SK-N-SH treated with all-trans-retinoic acid at 6 μM for 48 hours (cell line): ENCODE measurements at regions not wholly inside any gene's neighbourhood (a gene's known extent, or its start where the extent isn't known, plus 50 kb on each side); places are given as distances from the start of the nearest gene placed in this dataset.

ENCODE experiments used
- BACH2 ChIP-seq: fragments of 250-450 bp; sonication (Bioruptor Pico); IDR thresholded peaks from 2 replicates; pipeline ENCODE4 v1.9.0; 2021; ENCODE audit warnings: mild to moderate bottlenecking, borderline replicate concordance
- PATZ1 ChIP-seq: fragments of 250-450 bp; sonication (Bioruptor Pico); IDR thresholded peaks from 2 replicates; pipeline ENCODE4 v1.8.0; 2020; ENCODE audit warnings: mild to moderate bottlenecking, moderate library complexity, borderline replicate concordance

DNA sequence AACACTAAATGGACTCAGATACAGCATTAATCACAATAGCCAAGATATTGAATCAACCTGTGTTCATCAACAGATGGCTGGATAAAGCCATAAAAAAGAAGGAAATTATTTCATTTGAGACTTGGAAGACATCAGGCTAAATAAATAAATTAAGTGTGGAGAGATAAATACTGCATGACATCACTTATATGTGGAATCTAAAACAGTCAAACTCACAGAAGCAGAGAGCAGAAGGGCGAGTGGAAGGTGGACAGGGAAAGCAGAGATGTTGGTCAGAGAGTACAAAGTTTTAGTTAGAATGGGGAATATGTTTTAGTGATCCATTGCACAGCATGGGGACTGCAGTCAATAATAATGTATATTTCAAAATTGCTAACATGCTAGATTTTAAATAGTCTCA, 207.2 kb downstream of the VAPA start:
- TF ChIP-seq BACH2 (CRISPR knock-in tag) (no peak), PATZ1 (CRISPR knock-in tag) (no peak)
